ENCODE measurements at regions not wholly inside any gene's neighbourhood (a gene's known extent, or its start where the extent isn't known, plus 50 kb on each side); places are given as distances from the start of the nearest gene placed in this dataset.
A peak's percentile ranks its signal among the peaks of the same experiment; 100 is the strongest.

GRCh38 chr2:183284606-183285005, 160.4 kb downstream of the NUP35 start:
- DNase-seq (ENCODE audit: low read depth in 2 of 2) = peak in 1 of 2 donors; percentile 3

DNA sequence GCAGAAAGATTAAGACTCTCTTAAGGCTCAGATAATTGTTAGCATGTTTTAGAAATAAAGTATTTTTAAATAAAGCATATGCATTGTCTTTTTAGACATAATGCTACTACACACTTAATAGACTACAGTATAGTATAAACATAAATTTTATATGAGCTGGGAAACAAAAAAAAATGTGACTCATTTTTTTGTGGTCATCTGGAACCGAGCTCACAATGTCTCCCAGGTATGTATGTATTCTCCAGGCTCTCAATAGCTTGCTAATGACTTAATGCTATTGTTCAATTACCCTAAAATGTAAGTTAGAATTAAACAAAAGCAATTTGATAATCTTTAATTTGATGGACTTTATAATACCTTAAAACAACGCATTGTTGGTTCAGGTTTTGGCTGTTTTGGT, 167.2 kb downstream of the NUP35 start:
- no peak for DNase-seq (ENCODE audit: low read depth in 2 of 2)

DNA sequence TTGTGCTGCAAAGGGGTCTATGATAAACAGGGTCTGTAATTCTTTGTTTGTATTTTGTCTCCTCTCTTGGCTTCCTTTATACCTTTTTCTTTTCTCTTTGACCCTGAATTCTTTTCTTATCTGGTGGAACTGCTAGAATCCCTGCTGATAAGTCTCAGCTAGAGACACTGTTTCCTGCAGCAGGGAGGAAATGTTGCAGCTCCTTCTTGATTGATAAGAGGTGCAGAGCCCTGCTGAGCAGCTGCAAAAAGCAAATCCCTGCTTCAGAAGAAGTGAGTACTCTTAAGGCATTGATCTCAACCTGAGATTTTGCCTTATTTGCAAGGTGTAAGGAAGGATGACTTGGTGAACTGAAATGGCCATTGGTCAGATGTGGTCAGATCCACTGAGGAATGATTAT, 167.8 kb downstream of the NUP35 start:
- DNase-seq (ENCODE audit: low read depth in 2 of 2) = no peak

GRCh38 chr2:183339311-183339710, 215.1 kb downstream of the NUP35 start:
- DNase-seq (ENCODE audit: low read depth in 2 of 2) = no peak

- no peak for DNase-seq (ENCODE audit: low read depth in 2 of 2)
These were observed 216.8 kb downstream of the NUP35 start for GRCh38 chr2:183341057-183341456.

GRCh38 chr2:183347969-183348368, 223.7 kb downstream of the NUP35 start:
- no peak for DNase-seq (ENCODE audit: low read depth in 2 of 2)

DNA sequence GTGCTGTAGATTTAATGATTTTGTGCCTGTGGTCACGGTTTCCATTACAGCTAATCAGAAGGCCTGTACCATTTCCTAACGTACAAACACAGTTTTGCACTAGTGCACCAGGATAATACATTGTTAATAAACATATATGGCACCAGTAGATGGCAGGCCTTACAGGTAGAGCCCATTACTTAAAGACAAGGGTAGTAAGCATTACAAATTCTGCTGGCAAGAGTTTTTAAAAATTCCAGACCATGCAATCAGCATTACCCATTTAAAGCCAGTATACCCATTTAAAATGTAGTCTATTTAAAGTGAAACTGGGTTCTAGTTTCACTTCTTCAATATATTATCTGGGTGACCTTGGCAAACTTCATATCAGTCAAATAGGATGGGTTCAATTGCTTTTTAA, 224.2 kb downstream of the NUP35 start:
- DNase-seq (ENCODE audit: low read depth in 2 of 2) = no peak

- DNase-seq (ENCODE audit: low read depth in 2 of 2) = no peak
These were observed 224.8 kb downstream of the NUP35 start for GRCh38 chr2:183349091-183349490.

GRCh38 chr2:183359867-183360266, 235.6 kb downstream of the NUP35 start:
- DNase-seq (ENCODE audit: low read depth in 2 of 2) = peak; percentile 17 to 39

DNA sequence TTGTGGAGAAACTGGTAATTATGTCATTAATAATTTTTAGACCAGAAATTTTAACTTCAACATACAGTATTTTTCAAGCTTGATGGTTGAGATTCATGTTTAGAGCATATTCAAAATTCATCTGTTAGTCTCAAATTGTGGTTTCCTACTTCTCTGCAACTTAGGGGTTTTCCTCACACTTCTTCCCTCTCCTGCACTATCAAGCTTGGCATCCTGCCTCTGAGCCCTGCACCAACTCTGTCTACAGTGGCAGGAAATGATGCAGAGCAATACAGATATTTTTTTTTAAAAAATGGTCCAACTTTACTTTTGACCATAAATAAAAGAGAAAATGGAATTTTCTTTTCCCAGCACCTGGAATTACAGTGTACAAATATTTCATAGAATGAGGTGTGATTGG, 247.3 kb downstream of the NUP35 start:
- DNase-seq (ENCODE audit: low read depth in 2 of 2) = no peak

- no peak for DNase-seq (ENCODE audit: low read depth in 2 of 2)
These were observed 251.6 kb downstream of the NUP35 start for GRCh38 chr2:183375821-183376220.

DNA sequence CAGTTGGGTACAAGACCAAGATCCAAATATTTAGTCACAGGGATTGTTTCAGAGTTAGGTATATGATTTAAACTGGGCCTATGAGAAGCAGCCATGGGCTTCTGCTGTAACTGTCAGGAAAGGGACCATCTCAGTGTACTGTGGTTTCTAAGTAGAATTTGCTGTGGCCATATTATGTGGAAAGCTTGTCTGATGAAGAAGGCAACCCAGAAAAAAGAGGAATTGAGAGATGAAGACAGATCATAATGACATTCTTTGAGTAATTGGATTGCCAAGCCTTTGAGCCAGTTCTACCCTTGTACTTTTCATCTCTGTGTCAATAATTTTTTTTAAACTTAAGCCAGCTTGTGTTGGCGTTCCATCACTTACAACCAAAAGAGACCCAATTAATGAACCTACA, 259.6 kb downstream of the NUP35 start:
- DNase-seq (ENCODE audit: low read depth in 2 of 2) = no peak

- no peak for DNase-seq (ENCODE audit: low read depth in 2 of 2)
These were observed 265.4 kb downstream of the NUP35 start for GRCh38 chr2:183389546-183390080.

- DNase-seq (ENCODE audit: low read depth in 2 of 2) = no peak
These were observed 265.9 kb downstream of the NUP35 start for GRCh38 chr2:183390109-183390508.

DNA sequence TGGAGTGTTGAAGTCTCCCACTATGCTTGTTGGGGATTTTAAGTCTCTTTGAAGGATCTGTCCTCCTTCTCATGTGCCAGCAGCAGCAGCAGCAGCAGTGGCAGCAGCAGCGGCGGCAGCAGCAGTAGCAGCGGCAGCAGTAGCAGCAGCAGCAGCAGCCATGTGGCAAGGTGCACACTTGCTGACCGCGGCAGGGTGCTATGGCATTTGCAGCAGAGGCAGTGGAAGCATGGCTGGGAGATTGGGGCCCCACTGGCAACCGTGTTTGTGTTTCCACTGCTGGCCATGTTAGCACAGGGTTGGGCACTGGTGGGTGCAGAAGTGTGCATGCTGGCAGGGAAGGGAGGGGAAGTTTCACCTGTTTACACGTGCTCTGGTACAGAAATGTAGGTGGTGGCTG, 280.1 kb downstream of the NUP35 start:
- no peak for DNase-seq (ENCODE audit: low read depth in 2 of 2)

DNA sequence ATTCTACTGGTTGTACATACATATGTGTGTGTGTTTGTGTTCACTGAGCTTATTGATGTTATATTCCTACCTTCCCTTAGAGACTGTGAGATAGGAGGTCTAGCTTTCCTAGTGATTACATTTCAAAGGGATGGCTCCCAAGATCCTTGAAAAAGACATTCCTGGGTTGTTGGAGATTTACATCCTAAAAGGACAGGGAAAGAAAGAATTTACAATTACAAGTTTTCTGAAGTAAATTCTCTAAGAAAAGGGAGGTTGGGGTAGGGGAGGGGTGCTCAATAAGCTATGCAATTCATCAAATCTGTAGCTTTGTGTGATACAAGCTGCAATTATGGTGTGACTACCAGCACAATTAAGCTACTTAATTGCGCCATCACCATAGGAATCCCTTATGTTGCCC, 284.3 kb downstream of the NUP35 start:
- DNase-seq (ENCODE audit: low read depth in 2 of 2) = no peak

GRCh38 chr2:183409662-183410061, 285.4 kb downstream of the NUP35 start:
- DNase-seq (ENCODE audit: low read depth in 2 of 2) = no peak

DNA sequence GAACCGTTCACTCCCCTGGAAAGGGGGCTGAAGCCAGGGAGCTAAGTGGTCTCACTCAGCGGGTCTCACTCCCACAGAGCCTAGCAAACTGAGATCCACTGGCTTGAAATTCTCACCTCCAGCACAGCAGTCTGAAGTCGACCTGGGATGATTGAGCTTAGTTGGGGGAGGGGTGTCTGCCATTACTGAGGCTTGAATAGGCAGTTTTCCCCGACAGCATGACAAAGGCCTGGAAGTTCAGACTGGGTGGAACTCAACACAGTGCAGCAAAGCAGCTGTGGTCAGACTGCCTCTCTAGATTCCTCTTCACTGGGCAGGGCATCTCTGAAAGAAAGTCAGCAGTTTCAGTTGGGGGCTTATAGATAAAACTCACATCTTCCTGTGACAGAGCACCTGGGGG, 292.5 kb downstream of the NUP35 start:
- DNase-seq (ENCODE audit: low read depth in 2 of 2) = no peak

- no peak for DNase-seq (ENCODE audit: low read depth in 2 of 2)
These were observed 302.6 kb downstream of the NUP35 start for GRCh38 chr2:183426825-183427224.

DNA sequence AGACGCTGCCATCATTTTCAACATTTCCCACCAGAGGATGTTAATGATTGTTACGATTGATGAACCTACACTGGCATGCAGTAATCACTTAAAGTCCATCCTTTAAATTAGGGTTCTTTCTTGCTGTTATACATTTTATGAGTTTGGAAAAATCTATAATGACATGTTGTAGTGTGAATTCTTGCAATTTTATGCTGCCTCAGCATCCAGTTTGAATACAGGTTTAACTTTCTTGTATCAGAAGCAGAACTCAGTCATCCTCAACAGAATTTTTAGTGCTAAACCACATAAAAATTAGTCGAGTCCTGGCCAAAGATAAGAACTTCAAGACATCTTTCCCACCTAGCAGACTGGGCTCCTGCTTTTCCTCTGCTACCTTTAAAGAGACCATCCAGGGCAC, 303.3 kb downstream of the NUP35 start:
- DNase-seq (ENCODE audit: low read depth in 2 of 2) = no peak

DNA sequence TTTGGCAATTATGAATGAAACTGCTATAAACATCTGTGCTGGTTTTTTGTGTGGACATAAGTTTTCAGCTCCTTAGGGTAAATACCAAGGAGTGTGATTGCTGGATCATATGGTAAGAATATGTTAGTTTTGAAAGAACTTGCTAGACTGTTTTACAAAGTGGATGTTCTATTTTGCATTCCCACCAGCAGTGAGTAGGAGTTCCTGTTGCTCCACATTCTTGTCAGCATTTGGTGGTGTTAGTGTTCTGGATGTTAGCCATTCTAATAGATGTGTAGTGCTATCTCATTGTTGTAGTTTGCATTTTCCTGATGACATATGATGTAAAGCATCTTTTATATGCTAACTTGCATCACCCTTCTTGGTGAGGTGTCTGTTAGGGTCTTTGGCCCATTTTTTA, 304.6 kb downstream of the NUP35 start:
- no peak for DNase-seq (ENCODE audit: low read depth in 2 of 2)

GRCh38 chr2:183438541-183438940, 314.3 kb downstream of the NUP35 start:
- no peak for DNase-seq (ENCODE audit: low read depth in 2 of 2)

DNA sequence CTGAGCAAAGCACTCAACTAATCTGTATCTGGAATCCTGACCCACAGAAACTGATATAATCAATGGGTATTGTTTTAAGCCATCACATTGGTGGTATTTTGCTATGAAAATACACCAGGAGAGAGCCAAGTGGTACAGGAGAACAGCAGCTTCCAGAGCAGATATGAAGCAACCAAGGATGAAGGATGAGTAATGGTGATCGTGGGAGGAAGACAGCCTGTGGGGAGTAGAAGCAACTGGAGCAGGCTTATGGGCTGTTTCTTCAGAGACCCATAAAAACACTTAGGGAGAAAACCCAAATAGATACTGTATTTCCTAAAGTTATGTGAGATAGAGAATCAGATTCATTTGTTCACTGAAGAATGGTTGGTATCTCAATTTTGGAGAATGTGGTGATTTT, 330.8 kb downstream of the NUP35 start:
- no peak for DNase-seq (ENCODE audit: low read depth in 2 of 2)

- no peak for DNase-seq (ENCODE audit: low read depth in 2 of 2)
These were observed 331.9 kb downstream of the NUP35 start for GRCh38 chr2:183456177-183456576.
